HT-29 (cell line): ENCODE measurements at regions not wholly inside any gene's neighbourhood (a gene's known extent, or its start where the extent isn't known, plus 50 kb on each side); places are given as distances from the start of the nearest gene placed in this dataset.

ENCODE experiments used
- DNase-seq: peaks from one replicate; pipeline ENCODE4 v3.0.0-alpha.2; 2015; ENCODE audit warnings: low spot score

DNA sequence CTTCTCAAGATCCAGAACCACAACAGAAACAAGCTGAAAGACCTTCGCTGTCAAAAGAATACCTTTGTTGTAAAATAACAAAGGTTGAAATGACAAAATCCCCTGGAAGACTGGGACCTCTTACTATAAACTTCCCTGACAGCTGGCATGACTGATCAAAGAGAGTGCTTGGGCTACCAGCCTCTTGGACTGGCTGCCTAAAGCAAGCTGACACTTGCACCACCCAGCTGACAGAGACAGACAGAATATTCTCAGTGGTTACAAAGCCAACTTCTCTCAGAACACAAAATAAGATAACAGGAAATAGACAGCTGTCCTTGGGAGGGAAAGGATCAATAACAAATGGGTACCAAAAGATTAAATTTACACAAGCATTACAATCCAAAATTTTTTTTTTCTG, 241.7 kb upstream of the SPOCK3 start:
- peak; percentile 4 for DNase-seq

DNA sequence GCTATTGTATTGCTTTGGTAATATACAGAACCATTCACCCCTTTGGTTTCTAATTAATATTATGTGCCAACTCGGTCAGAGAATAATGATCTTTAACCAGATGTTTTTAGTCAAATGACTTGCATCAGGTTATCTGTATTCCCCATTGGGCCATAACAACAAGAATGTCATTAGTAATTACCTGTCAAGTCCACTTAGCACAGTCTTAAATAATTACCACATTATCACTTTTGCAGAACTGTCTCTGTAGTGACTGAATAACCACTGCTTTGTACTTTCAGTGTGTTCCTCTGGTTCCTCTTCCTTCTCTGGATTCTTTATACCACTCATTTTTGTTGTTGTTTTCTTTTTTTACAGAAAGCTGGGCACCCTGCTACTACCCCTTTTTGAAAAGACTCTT, 257.7 kb upstream of the SPOCK3 start:
- DNase-seq: no peak

GRCh38 chr4:167509551-167509950, 275.3 kb upstream of the SPOCK3 start:
- no peak for DNase-seq

DNA sequence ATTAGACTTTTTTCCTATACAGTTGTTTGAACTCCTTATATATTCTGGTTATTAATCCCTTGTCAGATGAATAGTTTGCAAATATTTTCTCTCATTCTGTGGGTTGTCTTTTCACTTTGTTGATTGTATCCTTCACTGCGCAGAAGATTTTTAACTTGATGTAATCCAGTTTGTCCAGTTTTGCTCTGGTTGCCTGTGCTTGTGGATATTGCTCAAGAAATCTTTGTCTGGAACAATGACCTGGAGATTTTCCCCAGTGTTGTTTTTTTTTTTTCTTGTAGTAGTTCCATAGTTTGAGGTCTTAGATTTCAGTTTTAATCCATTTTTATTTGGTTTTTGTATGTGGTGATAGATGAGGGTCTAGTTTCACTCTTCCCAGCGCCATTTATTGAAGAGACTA, 289.8 kb upstream of the SPOCK3 start:
- no peak for DNase-seq

GRCh38 chr4:167537761-167538160, 303.5 kb upstream of the SPOCK3 start:
- no peak for DNase-seq

DNA sequence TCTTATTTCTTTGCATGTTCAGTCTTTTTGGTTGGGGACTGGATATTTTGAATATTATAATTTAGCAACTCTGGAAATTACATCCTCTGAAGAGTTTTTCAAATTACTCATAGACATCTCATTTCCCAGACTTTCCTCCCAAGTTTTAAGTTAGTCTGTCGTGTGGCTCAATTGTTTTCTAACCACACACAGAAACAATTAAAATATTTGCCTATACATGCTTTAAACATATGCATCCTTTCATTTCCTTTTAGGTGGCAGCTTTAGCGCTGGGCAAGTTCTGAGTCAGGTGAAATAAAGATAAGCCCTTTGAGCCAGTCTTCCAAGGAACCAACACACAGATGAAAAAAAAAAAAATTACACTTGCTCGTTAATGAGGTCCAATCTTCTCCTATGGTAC, 307.0 kb upstream of the SPOCK3 start:
- no peak for DNase-seq

- DNase-seq: no peak
These were observed 310.1 kb upstream of the SPOCK3 start for GRCh38 chr4:167544391-167544790.

DNA sequence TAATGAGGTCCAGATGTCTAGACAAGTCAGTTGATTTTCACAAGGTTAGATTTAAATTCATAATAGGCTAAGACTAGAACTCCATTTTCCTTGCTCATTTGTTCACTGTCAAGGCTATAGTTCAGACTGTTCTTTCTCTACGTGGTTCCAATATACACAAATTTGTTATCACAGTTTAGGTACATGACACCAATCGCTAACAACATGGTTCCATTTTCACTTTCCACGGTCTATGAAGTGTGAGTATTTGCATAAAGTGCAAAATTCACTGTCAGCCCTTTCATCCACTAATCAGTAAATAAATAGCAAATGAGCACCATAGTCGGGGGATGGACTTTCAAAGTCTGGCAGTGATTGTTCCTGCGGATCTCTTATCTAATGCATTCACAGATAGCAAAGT, 315.7 kb upstream of the SPOCK3 start:
- DNase-seq: no peak

DNA sequence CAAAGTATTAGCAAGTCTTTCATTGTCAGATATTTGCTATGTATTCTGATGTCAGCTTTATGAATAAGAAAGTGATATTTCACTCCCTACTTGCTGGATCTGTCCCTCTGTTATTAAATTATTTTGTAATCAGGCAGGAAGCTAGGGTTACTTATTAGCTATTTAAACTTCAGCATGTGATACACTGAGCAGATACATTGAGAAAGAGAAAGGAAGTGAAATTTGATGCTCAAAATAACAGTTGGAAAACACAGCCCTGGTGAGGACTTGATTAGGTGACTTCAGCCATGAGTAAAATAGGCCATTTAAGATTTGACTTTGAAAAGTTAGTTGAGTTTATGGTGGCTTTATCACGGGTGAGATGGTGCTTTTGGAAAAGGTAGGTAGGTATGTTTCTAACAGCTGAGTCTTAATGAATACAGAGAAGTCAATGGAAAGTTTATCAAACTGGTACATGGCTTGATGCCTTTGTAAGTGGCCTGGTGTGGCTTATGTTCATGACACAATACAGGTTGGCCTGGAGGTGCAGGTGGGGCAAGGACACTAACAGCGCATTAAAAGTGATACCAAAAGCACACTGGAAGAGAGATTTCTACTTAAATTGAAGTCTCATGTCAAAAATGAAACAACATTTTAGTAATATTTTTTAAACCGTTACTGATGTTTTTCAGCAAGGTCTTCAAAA, 321.2 kb upstream of the SPOCK3 start:
- peak; percentile 1 for DNase-seq

- no peak for DNase-seq
These were observed 344.6 kb upstream of the SPOCK3 start for GRCh38 chr4:167578906-167579305.

DNA sequence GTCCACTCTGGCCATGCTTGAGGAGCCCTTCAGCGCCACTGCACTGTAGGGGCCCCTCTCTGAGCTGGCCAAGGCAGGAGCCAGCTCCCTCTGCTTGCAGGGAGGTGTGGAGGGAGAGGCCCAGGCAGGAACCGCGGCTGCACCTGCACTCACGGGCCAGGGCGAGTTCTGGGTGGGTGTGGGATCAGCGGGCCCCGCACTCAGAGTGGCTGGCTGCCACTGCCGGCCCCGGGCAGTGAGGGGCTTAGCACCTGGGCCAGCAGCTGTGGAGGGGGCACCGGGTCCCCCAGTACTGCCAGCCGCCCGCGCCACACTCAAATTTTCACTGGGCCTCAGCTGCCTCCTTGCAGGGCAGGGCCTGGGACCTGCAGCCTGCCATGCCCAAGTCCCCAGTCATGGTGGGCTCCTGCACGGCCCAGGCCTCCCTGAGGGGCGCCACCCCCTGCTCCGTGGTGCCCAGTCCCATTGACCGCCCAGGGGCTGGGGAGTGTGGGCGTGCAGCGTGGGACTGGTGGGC, 347.2 kb upstream of the SPOCK3 start:
- no peak for DNase-seq

DNA sequence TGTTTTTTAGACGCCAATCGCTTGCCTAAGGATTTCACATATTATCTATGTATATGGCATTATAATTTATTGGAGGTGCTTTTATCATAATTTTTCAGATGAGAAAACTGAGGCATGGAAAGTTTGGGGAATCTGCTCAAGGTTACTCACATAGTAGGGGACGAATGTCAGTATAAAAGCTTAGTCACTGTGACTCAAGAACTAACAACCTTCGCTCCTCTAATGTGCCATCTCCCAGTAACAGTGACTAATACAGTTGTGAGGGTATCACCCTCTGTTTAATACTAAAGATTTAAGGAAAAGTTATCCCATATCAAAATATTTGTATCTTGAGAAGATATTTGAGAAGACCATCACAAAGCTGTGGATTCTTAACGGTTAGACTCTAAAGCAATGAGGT, 353.1 kb upstream of the SPOCK3 start:
- no peak for DNase-seq

GRCh38 chr4:167595898-167596297, 361.6 kb upstream of the SPOCK3 start:
- DNase-seq: no peak

DNA sequence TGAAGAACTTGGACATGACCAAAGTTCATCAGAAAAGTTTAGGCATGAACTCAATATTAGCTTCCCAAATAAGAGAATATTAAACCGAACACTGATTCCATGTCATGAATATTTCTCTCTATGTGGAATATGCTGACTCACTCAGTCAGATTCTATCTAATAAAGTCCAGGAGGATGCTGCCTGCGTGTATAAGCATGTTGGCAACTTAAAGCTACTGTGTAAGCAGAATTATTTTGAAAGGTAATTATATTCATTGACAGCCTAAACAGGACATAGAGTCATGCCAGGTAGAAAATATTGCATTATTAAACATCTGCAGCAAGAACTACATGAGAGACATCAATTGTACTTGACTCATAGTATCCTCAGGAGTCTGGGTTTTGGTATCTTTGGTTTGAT, 367.9 kb upstream of the SPOCK3 start:
- no peak for DNase-seq

GRCh38 chr4:167606551-167606950, 372.3 kb upstream of the SPOCK3 start:
- no peak for DNase-seq

DNA sequence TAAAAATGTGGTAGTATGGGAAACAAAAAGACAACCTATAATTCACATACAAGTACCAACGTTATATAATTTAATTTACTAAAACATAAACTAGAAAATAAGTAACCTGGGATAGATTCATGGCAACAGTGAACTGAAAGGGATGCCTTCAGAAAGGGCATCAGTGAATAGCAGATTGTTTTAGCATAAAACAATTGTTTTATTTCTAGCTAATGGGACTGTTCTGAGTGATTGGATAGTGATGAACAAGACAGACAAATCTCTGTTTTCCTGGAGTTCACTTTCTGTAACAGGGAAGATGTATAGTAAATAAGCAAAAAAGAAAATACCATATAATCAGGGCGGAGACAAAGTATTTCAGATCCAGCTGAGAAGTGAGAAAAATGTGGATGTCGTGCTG, 379.1 kb upstream of the SPOCK3 start:
- no peak for DNase-seq

DNA sequence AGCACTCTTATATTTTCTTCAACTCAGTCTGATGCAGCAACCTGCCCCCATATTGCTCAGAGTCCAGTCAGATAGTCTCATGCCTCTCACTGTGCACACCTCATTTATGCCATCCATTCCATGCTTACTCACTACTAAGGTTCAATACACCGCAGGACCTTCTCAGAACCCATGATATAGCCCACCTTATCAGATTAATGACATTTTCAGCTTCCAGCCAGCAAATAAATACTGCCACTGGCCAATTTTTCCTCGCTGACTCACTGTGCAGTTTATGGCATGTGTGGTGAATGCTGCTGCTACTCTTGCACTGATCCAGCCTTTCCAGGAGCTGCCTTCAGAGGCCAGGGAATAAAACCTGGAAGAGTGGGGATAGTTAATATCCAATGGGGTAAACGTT, 380.6 kb upstream of the SPOCK3 start:
- no peak for DNase-seq

DNA sequence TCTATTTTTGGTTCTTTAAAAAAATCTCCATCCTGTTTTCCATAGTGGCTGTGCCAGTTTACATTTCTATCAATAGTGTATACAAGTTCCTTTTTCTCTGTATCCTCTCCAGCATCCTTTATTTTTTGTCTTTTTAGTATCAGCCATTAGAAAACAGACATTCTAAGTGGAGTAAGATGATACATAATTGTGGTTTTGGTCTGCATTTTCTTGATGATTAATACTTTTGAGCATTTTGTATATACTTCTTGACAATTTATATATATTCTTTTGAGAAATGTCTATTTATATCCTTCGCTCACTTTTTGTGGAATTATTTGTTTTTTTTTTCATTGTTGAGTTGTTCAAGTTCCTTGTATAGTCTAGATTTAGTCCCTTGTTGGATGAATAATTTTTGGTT, 382.2 kb upstream of the SPOCK3 start:
- DNase-seq: no peak

- DNase-seq: peak; percentile 70
These were observed 388.4 kb upstream of the SPOCK3 start for GRCh38 chr4:167622481-167623240.

DNA sequence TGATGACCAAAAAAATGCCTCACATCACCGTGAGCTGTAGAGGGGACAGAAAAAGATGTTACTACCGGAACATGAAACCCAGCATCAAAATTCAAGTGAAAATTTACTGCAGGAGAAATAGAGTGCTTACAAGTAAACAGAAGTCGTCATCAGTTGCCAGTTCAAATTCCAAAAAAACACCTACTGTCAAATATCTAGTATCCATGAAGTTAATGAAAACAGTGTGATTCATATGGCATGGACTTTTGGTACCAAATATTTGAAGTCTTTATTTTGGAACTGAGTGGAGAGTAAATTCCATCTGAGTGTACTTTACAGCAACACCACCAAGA, 388.9 kb upstream of the SPOCK3 start:
- DNase-seq: no peak

- DNase-seq: no peak
These were observed 395.0 kb upstream of the SPOCK3 start for GRCh38 chr4:167629272-167629671.

- no peak for DNase-seq
These were observed 408.0 kb upstream of the SPOCK3 start for GRCh38 chr4:167642250-167642649.

- no peak for DNase-seq
These were observed 411.1 kb upstream of the SPOCK3 start for GRCh38 chr4:167645358-167645757.
